Bronchial epithelial cell (primary cell): ENCODE measurements at regions not wholly inside any gene's neighbourhood (a gene's known extent, or its start where the extent isn't known, plus 50 kb on each side); places are given as distances from the start of the nearest gene placed in this dataset.

ENCODE experiments used
- DNase-seq: peaks from one replicate; pipeline ENCODE4 v3.0.0-alpha.2; 2010; ENCODE audit warnings: low read depth
- FAIRE-seq: peaks from 2 replicates; lab custom pipeline; 2011; peaks lifted over from hg19 to GRCh38; lab: Jason Lieb, UNC
- H3K27me3 ChIP-seq: 2 replicates; pipeline ENCODE4 v1.5.1; 2011; ENCODE audit warnings: low read length; ENCODE audit not compliant: control insufficient read depth, insufficient read depth
- H3K36me3 ChIP-seq: 2 replicates; pipeline ENCODE4 v1.5.1; 2011; ENCODE audit warnings: low read length; ENCODE audit not compliant: control insufficient read depth, insufficient read depth
- H3K4me3 ChIP-seq: 2 replicates; pipeline ENCODE4 v1.5.1; 2011; ENCODE audit warnings: mild to moderate bottlenecking, low read depth, low read length, control low read depth
- CTCF ChIP-seq: IDR thresholded peaks from 2 replicates; pipeline ENCODE4 v1.5.1; 2011; ENCODE audit warnings: mild to moderate bottlenecking, moderate library complexity, low read length, control low read depth, inconsistent platforms; ENCODE audit not compliant: insufficient read depth, severe bottlenecking

DNA sequence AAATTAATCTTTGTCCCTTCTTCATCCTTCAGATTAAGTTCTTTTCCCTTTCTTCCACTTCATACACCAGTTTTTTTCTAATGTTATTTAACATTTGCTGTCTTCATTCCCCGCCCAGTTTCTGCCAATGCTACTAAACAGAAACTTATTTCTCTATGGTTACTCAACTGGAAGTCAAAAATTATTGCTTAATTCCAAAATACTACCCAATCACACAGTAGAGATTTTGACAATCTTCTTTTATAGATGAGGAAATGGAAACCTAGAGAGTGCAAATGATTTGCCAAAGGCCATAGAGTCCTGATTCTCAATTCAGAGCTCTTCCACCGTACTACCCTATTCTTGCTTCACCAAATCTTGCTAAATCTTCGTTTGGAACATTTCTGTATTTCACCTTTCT lies 58.1 kb upstream of the SH3GLB1 start:
- Histone ChIP-seq H3K4me3 (no peak overlapping the region), H3K36me3 (no peaks in the 10 kb centered on the region), H3K27me3 (no peaks in the 10 kb centered on the region)
- no peak for DNase-seq
- TF ChIP-seq CTCF = no peak
- no peak for FAIRE-seq

DNA sequence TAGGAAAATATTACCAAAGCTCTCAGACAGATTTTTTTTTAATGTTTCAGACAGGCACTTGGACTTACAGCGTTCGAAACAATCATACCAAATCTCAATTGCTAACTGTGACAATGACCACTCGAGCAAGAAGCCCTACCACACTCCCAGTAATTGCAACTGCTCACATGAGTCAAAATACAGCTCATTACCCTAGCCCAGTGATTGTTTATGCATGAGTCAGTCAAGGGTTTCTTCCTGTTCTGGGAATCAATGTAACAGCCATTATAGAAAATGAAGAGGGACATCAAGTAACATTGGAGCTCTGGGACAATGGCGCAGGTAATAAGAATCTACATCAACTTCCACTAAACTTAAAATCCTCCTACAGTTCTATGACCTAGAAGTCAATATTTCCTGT lies 56.1 kb upstream of the SH3GLB1 start:
- DNase-seq (peak; percentile 95), FAIRE-seq (no peak)
- TF ChIP-seq CTCF = no peak
- H3K4me3 ChIP-seq = no peak overlapping the region
- no peaks in the 10 kb centered on the region for H3K27me3 ChIP-seq
- no peaks in the 10 kb centered on the region for H3K36me3 ChIP-seq

GRCh38 chr1:86649618-86650017 lies 54.8 kb upstream of the SH3GLB1 start:
- FAIRE-seq = no peak
- DNase-seq = no peak
- H3K4me3 ChIP-seq = no peak overlapping the region
- H3K27me3 ChIP-seq = no peaks in the 10 kb centered on the region
- no peak for TF ChIP-seq CTCF
- no peaks in the 10 kb centered on the region for H3K36me3 ChIP-seq

- no peak for FAIRE-seq
- peak; percentile 37 for DNase-seq
Observed at GRCh38 chr1:86650065-86650464, 54.3 kb upstream of the SH3GLB1 start.

More at GRCh38 chr1:86650065-86650464, 54.3 kb upstream of the SH3GLB1 start:
- TF ChIP-seq CTCF = peak; percentile 17
- H3K36me3 ChIP-seq = no peaks in the 10 kb centered on the region
- no peaks in the 10 kb centered on the region for H3K27me3 ChIP-seq
- no peak overlapping the region for H3K4me3 ChIP-seq
